Stimulated activated naive B cell treated with anti-CD40 and anti-IgM and Interleukin-4, amounts not matched to agents 10 μg/mL and 1 μg/mL and 100 μg/mL, for 72 hours (primary cell): ENCODE measurements at regions not wholly inside any gene's neighbourhood (a gene's known extent, or its start where the extent isn't known, plus 50 kb on each side); places are given as distances from the start of the nearest gene placed in this dataset.
A peak's percentile ranks its signal among the peaks of the same experiment; 100 is the strongest.
"Not testable (repeated sequence)": the region's sequence is repeated elsewhere in the genome, so short reads cannot be mapped to it uniquely, and the experiment has no call there.

ENCODE experiments used
- ATAC-seq, 2 donors: fragments of 150-1000 bp; cut with Tn5 transposase; replicated peaks; 2 replicates each; pipeline ENCODE4 v1.10.0; 2021; ENCODE audit warnings: moderate library complexity in 1 of 2
- DNase-seq: peaks from one replicate; pipeline ENCODE4 v3.0.0; 2021
- H3K27ac Mint-ChIP-seq: one replicate; pipeline ENCODE4 v1.8.0; 2022; ENCODE audit warnings: mild to moderate bottlenecking, mixed read lengths
- H3K27me3 Mint-ChIP-seq, 2 donors: one replicate each; pipeline ENCODE4 v1.8.0; 2022; ENCODE audit warnings: mixed read lengths in 2 of 2
- H3K36me3 Mint-ChIP-seq, 2 donors: one replicate each; pipeline ENCODE4 v1.8.0; 2022; ENCODE audit warnings: mixed read lengths in 2 of 2, mild to moderate bottlenecking in 1 of 2
- H3K4me1 Mint-ChIP-seq, 2 donors: one replicate each; pipeline ENCODE4 v1.8.0; 2022; ENCODE audit warnings: mixed read lengths in 2 of 2, mild to moderate bottlenecking in 1 of 2
- H3K4me3 Mint-ChIP-seq, 2 donors: one replicate each; pipeline ENCODE4 v1.8.0; 2022; ENCODE audit warnings: mild to moderate bottlenecking in 2 of 2, mixed read lengths in 2 of 2, moderate library complexity in 1 of 2
- H3K9me3 Mint-ChIP-seq, 2 donors: one replicate each; pipeline ENCODE4 v1.8.0; 2022; ENCODE audit warnings: mixed read lengths in 2 of 2, mild to moderate bottlenecking in 1 of 2

DNA sequence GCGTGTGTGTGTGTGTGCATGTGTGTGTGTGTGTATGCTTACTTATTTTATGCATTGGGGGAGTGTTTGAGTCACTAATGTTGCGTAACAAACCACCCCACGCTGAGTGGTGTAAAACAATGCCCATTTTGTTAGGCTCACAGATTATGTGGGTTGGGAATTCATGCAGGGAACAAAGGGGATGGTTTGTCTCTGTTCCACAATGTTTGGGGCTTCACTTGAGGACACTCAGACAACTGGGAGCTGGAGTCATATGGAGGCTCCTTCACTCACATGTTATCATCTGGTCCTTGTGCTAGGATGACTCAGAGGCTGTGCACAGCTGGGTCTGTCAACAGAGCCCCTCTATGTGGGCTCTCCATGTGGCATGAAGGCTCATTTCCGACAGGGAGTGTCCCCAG lies 51.3 kb upstream of the LARGE1 start:
- H3K36me3 Mint-ChIP-seq = no peaks in the 10 kb centered on the region
- peaks cover 13 to 16% of the 10 kb centered on the region in 2 donors for H3K27me3 Mint-ChIP-seq
- H3K4me1 Mint-ChIP-seq = no peaks in the 10 kb centered on the region
- H3K27ac Mint-ChIP-seq = no peak overlapping the region
- H3K9me3 Mint-ChIP-seq = no peaks in the 10 kb centered on the region
- no peak overlapping the region for H3K4me3 Mint-ChIP-seq
- ATAC-seq (no peak), DNase-seq (no peak)

GRCh38 chr22:33975841-33976240 lies 55.6 kb upstream of the LARGE1 start:
- Mint-ChIP-seq H3K4me3 (no peak overlapping the region), H3K4me1 (no peaks in the 10 kb centered on the region), H3K27ac (no peak overlapping the region), H3K27me3 (peaks cover 13 to 23% of the 10 kb centered on the region in 2 donors), H3K36me3 (no peaks in the 10 kb centered on the region), H3K9me3 (no peaks in the 10 kb centered on the region)
- ATAC-seq (no peak), DNase-seq (no peak)

DNA sequence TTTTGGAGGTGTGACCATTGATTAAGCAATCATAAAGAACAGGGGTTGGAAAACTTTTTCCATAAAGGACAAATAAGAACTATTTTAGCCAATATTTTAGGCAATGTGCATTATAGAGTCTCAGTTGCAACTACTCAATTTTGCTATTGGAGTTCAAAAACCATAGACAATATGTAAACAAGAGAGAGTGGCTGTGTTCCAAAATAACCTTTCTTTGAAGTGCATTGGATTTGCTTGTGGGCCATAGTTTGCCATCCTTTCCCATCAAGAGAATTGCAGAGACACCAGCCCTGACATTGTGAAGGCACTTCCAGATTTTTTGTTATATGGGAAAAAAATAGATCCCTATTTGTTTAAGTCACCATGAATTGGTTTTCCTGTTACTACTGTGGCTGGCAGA lies 63.3 kb upstream of the LARGE1 start:
- no peak for DNase-seq
- no peaks in the 10 kb centered on the region for H3K4me1 Mint-ChIP-seq
- H3K27me3 Mint-ChIP-seq = peaks cover 17 to 23% of the 10 kb centered on the region in 2 donors
- H3K36me3 Mint-ChIP-seq = no peaks in the 10 kb centered on the region
- H3K9me3 Mint-ChIP-seq = peaks cover 0 to 1% of the 10 kb centered on the region in 2 donors
- no peak overlapping the region for H3K27ac Mint-ChIP-seq
- no peak for ATAC-seq
- H3K4me3 Mint-ChIP-seq = no peak overlapping the region

DNA sequence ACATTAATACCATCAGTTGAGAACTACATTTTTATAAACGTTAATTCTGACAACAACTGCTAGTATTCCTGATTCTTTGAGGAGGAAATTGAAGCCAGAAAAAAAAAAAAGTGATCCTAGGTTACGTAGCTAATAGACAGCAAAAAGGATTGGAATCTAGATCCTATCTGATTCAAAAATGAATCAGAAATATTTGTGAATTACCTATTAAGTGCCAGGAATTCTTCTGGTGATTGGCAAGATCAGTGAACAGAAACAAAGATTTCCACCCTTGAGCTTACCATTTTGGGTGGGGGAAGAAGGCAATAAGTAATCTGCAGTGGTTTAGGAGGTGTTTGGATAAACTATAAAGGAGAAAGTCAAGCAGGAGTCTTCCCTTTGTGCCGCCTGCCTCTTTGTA lies 63.9 kb upstream of the LARGE1 start:
- DNase-seq (no peak), ATAC-seq (no peak)
- H3K36me3 Mint-ChIP-seq = no peaks in the 10 kb centered on the region
- peaks cover 0 to 1% of the 10 kb centered on the region in 2 donors for H3K9me3 Mint-ChIP-seq
- H3K4me1 Mint-ChIP-seq = no peaks in the 10 kb centered on the region
- peaks cover 17 to 23% of the 10 kb centered on the region in 2 donors for H3K27me3 Mint-ChIP-seq
- no peak overlapping the region for H3K27ac Mint-ChIP-seq
- no peak overlapping the region for H3K4me3 Mint-ChIP-seq

GRCh38 chr22:33984656-33985285 lies 64.5 kb upstream of the LARGE1 start:
- Mint-ChIP-seq H3K4me1 (no peaks in the 10 kb centered on the region), H3K27ac (no peak overlapping the region), H3K4me3 (no peak overlapping the region), H3K27me3 (peaks cover 17 to 20% of the 10 kb centered on the region in 2 donors), H3K36me3 (no peaks in the 10 kb centered on the region), H3K9me3 (peaks cover 0 to 1% of the 10 kb centered on the region in 2 donors)
- ATAC-seq (no peak), DNase-seq (no peak)

DNA sequence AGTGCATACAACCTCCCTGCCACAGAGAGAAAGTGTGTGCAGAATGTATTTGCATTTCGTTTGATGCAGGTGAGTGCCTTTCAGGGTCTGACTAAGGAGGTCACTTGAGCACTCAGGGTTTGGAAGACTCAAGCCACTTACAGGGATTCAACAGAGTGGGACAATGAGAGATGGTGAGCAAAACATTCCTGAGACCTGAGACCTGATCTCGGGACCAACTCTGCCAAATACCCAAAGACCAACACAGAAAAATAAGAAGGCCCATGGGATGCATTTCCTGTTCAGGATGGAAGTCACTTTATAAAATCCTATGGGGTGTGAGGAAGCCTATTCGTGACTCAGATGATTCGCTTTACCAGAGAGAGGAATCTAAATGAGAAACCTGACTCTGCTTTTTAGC lies 65.2 kb upstream of the LARGE1 start:
- peaks cover 0 to 1% of the 10 kb centered on the region in 2 donors for H3K9me3 Mint-ChIP-seq

DNA sequence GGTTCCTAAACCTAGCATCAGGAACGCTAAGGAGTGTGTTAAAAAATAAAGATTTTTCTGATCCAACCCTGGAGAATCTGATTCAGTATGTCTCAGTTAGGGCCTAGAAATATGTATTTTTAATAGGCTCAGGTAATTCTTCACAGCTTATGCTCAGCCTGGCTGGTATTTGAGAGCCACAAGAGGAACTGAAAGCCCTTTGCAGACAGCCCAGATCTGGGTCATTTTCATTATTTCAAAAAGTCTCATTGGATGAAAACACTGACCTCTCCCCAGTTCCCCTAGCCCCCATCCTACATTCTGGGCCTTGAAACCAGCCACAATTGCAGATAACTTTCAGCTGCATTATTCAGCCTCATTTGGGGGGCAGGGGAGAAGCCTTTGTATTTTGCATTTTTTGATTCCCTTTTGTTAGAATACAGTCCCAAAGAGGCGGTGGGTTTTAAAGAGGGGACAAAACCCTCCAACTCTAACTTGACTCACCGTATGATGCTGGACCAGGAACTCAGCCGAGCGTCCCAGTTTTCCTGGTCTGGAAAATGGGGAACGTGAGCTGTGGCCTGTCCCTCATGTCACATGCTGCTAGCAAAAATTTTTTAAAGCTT lies 66.0 kb upstream of the LARGE1 start:
- Mint-ChIP-seq H3K4me3 (no peak overlapping the region), H3K27me3 (peaks cover 13 to 17% of the 10 kb centered on the region in 2 donors), H3K36me3 (no peaks in the 10 kb centered on the region), H3K27ac (no peak overlapping the region), H3K4me1 (no peaks in the 10 kb centered on the region), H3K9me3 (peaks cover 0 to 1% of the 10 kb centered on the region in 2 donors)
- ATAC-seq (peak; percentile 76 to 84), DNase-seq (no peak)

More for the DNA sequence above, 65.2 kb upstream of the LARGE1 start:
- ATAC-seq (no peak), DNase-seq (no peak)
- no peak overlapping the region for H3K4me3 Mint-ChIP-seq
- peaks cover 13 to 17% of the 10 kb centered on the region in 2 donors for H3K27me3 Mint-ChIP-seq
- H3K27ac Mint-ChIP-seq = no peak overlapping the region
- H3K36me3 Mint-ChIP-seq = no peaks in the 10 kb centered on the region
- no peaks in the 10 kb centered on the region for H3K4me1 Mint-ChIP-seq

DNA sequence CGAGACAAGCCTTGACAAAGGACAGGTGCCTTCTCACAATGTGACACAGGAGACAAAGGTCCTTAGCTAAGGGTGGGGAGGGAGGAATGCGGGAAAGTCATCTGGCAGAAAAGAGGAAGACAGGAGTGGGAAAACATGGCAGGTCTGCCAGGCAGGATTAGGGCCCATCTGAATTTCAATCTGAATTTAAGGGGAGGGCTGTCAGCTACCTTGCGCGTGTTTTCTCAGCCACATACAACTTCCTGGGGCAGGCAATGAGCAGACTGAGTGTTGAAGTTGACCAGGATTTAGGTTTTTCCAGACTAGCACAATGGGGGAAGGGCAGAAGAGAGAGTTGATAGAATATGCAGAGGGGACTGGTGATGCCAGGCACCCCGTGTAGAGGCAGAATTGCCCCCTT lies 66.7 kb upstream of the LARGE1 start:
- H3K27me3 Mint-ChIP-seq = peaks cover 10 to 14% of the 10 kb centered on the region in 2 donors
- H3K27ac Mint-ChIP-seq = no peak overlapping the region
- DNase-seq = no peak
- H3K9me3 Mint-ChIP-seq = peaks cover 0 to 1% of the 10 kb centered on the region in 2 donors
- ATAC-seq = no peak
- H3K36me3 Mint-ChIP-seq = no peaks in the 10 kb centered on the region
- no peak overlapping the region for H3K4me3 Mint-ChIP-seq
- H3K4me1 Mint-ChIP-seq = peaks cover 0 to 2% of the 10 kb centered on the region in 2 donors

GRCh38 chr22:33989263-33989662 lies 69.0 kb upstream of the LARGE1 start:
- not testable (repeated sequence) for H3K27me3 Mint-ChIP-seq, H3K27ac Mint-ChIP-seq, ATAC-seq, H3K4me3 Mint-ChIP-seq, H3K36me3 Mint-ChIP-seq, H3K9me3 Mint-ChIP-seq, DNase-seq, H3K4me1 Mint-ChIP-seq

- Mint-ChIP-seq H3K27me3 (peaks cover 15 to 17% of the 10 kb centered on the region in 2 donors), H3K4me3 (no peak overlapping the region)
- no peak for DNase-seq
These were observed 71.3 kb upstream of the LARGE1 start for GRCh38 chr22:33991620-33992019.

DNA sequence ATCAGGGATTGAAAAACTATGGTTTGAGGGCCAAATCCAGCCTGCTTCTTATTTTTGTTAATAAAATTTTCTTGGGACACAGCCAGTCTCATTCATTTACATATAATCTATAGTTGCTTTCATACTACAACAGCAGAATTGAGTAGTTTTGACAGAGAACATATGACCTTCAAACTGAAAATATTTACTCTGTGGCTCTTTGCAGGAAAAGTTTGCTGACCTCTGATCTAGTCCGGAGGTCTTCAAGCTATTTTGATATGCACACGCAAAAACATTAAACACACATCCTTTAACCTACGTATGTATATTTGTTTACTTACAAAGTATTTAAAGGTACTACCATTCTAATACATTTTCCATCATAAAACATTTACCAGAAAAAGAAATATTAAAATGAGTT lies 76.5 kb upstream of the LARGE1 start:
- no peak for DNase-seq
- ATAC-seq = no peak
- H3K27me3 Mint-ChIP-seq = peaks cover 8 to 9% of the 10 kb centered on the region in 2 donors
- no peak overlapping the region for H3K4me3 Mint-ChIP-seq
- peaks cover 14 to 19% of the 10 kb centered on the region in 2 donors for H3K9me3 Mint-ChIP-seq
- H3K27ac Mint-ChIP-seq = no peak overlapping the region
- H3K4me1 Mint-ChIP-seq = no peaks in the 10 kb centered on the region
- no peaks in the 10 kb centered on the region for H3K36me3 Mint-ChIP-seq

More at GRCh38 chr22:33991620-33992019, 71.3 kb upstream of the LARGE1 start:
- H3K27ac Mint-ChIP-seq = no peak overlapping the region
- no peaks in the 10 kb centered on the region for H3K36me3 Mint-ChIP-seq
- peaks cover 0 to 2% of the 10 kb centered on the region in 2 donors for H3K4me1 Mint-ChIP-seq
- peaks cover 0 to 7% of the 10 kb centered on the region in 2 donors for H3K9me3 Mint-ChIP-seq
- no peak for ATAC-seq

- H3K4me1 Mint-ChIP-seq = no peaks in the 10 kb centered on the region
- no peak overlapping the region for H3K27ac Mint-ChIP-seq
- peaks cover 14 to 18% of the 10 kb centered on the region in 2 donors for H3K9me3 Mint-ChIP-seq
- peaks cover 0 to 4% of the 10 kb centered on the region in 2 donors for H3K27me3 Mint-ChIP-seq
- no peak for DNase-seq
- no peak for ATAC-seq
- no peaks in the 10 kb centered on the region for H3K36me3 Mint-ChIP-seq
- H3K4me3 Mint-ChIP-seq = no peak overlapping the region
These were observed 80.7 kb upstream of the LARGE1 start for GRCh38 chr22:34000879-34001526.

DNA sequence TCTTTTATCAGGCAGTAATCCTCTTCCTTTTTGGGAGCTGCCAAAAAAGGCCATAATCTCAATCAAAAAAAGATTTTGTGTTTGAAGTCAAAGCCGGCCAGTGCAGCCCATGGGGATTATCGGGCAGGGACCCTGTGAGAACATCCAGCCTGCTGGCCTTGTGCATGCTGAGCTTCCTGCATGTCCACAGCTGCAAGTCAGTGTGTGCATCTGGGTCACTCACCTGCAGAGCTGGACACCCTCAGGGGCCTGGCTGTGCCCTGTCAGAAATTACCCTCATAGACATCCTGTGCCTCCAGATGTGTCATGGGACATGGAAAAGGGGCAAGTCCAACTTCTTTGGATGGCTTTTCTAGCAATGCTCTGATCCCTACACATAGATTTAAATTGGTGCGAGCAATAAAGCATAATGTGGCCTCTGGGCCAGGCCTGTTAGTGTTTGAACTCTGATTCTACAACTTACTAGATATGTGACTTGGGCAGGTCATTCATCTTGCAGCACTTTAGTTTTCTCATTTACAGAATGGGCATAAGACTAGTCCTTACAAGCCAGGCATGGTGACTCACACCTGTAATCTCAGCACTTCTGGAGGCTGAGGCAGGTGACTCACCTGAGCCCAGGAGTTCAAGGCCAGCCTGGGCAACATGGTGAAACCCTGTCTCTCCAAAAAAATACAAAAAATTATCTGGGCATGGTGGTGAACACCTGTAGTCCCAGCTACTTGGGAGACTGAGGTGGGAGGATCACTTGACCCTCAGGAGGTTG lies 81.6 kb upstream of the LARGE1 start:
- Mint-ChIP-seq H3K36me3 (no peaks in the 10 kb centered on the region), H3K27me3 (peaks cover 0 to 4% of the 10 kb centered on the region in 2 donors), H3K4me3 (no peak overlapping the region), H3K27ac (no peak overlapping the region), H3K4me1 (no peaks in the 10 kb centered on the region), H3K9me3 (peaks cover 14 to 18% of the 10 kb centered on the region in 2 donors)
- DNase-seq (no peak), ATAC-seq (no peak)

GRCh38 chr22:34004058-34004457 lies 83.8 kb upstream of the LARGE1 start:
- Mint-ChIP-seq H3K4me1 (no peaks in the 10 kb centered on the region), H3K36me3 (peaks cover 0 to 1% of the 10 kb centered on the region in 2 donors), H3K27ac (no peak overlapping the region)

More at GRCh38 chr22:34004058-34004457, 83.8 kb upstream of the LARGE1 start:
- Mint-ChIP-seq H3K9me3 (peaks cover 14 to 19% of the 10 kb centered on the region in 2 donors), H3K27me3 (peaks cover 4 to 6% of the 10 kb centered on the region in 2 donors), H3K4me3 (no peak overlapping the region)
- DNase-seq (no peak), ATAC-seq (no peak)
